T-cell (primary cell): ENCODE measurements at regions not wholly inside any gene's neighbourhood (a gene's known extent, or its start where the extent isn't known, plus 50 kb on each side); places are given as distances from the start of the nearest gene placed in this dataset.

Source experiments
- ATAC-seq, 4 experiments: fragments of 200-7000 bp in 3 of 4; fragments of 150-1000 bp in 1 of 4; cut with Tn5 transposase; replicated peaks in 1 of 4; 1 replicate in 3 of 4; 2 replicates in 1 of 4; pipeline ENCODE4 v1.10.0; 2021; ENCODE audit warnings: moderate library complexity in 3 of 4, mild to moderate bottlenecking in 2 of 4, moderate number of reproducible peaks in 1 of 4
- CTCF ChIA-PET, 2 donors: fragments of 300-600 bp; sonication (Branson Sonifier 250); formaldehyde crosslinking; loops; one replicate each; lab custom pipeline; 2022; ENCODE audit warnings: antibody characterized with exemption in 2 of 2; lab: Charles Lee
- POLR2A ChIA-PET, 2 donors: fragments of 300-600 bp; sonication (Branson Sonifier 250); formaldehyde crosslinking; loops; one replicate each; lab custom pipeline; 2022; ENCODE audit warnings: antibody characterized with exemption in 2 of 2; lab: Charles Lee
- DNase-seq, 35 experiments: peaks; one replicate each; pipeline versions ENCODE4 v3.0.0 to v3.0.0-alpha.2; 2013 to 2023
- H3K27ac ChIP-seq: one replicate; pipeline ENCODE4 v1.5.1; 2013; ENCODE audit warnings: low read length
- H3K27me3 ChIP-seq, 2 experiments: replicated peaks in 1 of 2; 1 replicate in 1 of 2; 2 replicates in 1 of 2; pipeline versions ENCODE4 v1.6.1 to v1.7.0; 2013; ENCODE audit warnings: low read length in 1 of 2, mixed read lengths in 1 of 2; ENCODE audit not compliant: control insufficient read depth in 2 of 2, insufficient read depth in 2 of 2; ENCODE audit errors: extremely low read depth in 1 of 2
- H3K36me3 ChIP-seq, 2 donors: 1 replicate in 1 of 2; 2 replicates in 1 of 2; pipeline versions ENCODE4 v1.6.1 to v1.7.0; 2013; ENCODE audit warnings: low read length in 1 of 2; ENCODE audit not compliant: control insufficient read depth in 2 of 2, insufficient read depth in 1 of 2; ENCODE audit errors: extremely low read depth in 1 of 2
- H3K4me1 ChIP-seq, 2 experiments: 1 replicate in 1 of 2; 2 replicates in 1 of 2; pipeline versions ENCODE4 v1.6.1 to v1.7.0; 2013; ENCODE audit warnings: low read length in 2 of 2, mixed read lengths in 1 of 2; ENCODE audit not compliant: insufficient read depth in 2 of 2, control insufficient read depth in 1 of 2; ENCODE audit errors: extremely low read depth in 1 of 2
- H3K4me3 ChIP-seq, 2 donors: 1 replicate in 1 of 2; 2 replicates in 1 of 2; pipeline versions ENCODE4 v1.5.1 to v1.7.0; 2013; ENCODE audit warnings: mild to moderate bottlenecking in 2 of 2, low read length in 1 of 2, moderate library complexity in 1 of 2; ENCODE audit not compliant: control insufficient read depth in 1 of 2; ENCODE audit errors: extremely low read depth in 1 of 2
- H3K9me3 ChIP-seq: 2 replicates; pipeline ENCODE4 v1.7.0; 2013
- H3K27ac Mint-ChIP-seq, 2 donors: one replicate each; pipeline ENCODE4 v1.8.0; 2020 to 2021; ENCODE audit warnings: mild to moderate bottlenecking in 2 of 2, mixed read lengths in 2 of 2
- H3K27me3 Mint-ChIP-seq, 2 donors: one replicate each; pipeline ENCODE4 v1.8.0; 2021 to 2022; ENCODE audit warnings: mixed read lengths in 2 of 2
- H3K36me3 Mint-ChIP-seq: one replicate; pipeline ENCODE4 v1.8.0; 2021; ENCODE audit warnings: mixed read lengths
- H3K4me1 Mint-ChIP-seq, 3 donors: one replicate each; pipeline ENCODE4 v1.8.0; 2020 to 2022; ENCODE audit warnings: mixed read lengths in 3 of 3, mild to moderate bottlenecking in 1 of 3
- H3K4me3 Mint-ChIP-seq, 3 donors: one replicate each; pipeline ENCODE4 v1.8.0; 2020 to 2022; ENCODE audit warnings: mild to moderate bottlenecking in 3 of 3, mixed read lengths in 3 of 3, moderate library complexity in 3 of 3
- H3K9me3 Mint-ChIP-seq, 3 donors: one replicate each; pipeline ENCODE4 v1.8.0; 2020 to 2022; ENCODE audit warnings: mixed read lengths in 3 of 3
- WGBS: methylation state at CpG from one replicate; pipeline ENCODE4 v1.1.5; 2013; ENCODE audit warnings: missing lambda C conversion rate; ENCODE audit not compliant: insufficient coverage; 5-methylcytosine and 5-hydroxymethylcytosine counted together

DNA sequence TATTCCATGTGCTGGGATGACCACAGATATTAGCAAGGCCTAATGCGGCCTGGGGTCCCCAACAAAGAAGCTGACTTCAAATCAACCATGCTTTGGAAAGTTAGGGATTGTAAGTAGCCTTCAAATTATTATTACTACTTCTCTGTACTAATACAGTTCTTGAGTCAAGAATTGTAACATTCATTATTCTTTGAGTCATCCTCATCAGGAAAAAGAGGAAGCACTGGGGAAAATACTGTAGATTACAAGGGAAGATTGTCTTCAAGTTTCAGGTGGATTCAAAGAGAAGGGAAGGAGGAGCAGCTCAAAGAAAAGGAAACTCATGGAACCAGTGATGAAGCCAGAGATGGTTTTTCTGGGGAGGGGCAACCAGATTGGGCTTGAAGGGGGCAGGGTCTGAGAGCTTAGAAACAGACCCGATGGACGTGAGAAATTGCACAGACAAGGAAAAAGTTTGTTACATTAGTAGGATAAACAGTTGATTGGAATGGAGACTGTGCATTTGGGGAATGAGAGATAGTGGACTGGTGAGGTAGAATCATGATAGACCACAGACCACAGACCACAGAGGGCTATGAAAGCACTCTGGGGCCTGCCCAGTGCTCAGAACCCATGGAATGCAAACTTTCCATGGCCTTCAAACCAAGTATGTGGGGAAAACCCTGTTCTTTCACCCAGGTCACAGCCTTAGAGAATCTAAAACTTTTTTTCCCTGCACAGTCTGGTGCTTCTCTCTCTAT lies 209.9 kb downstream of the ZNF365 start:
- Histone ChIP-seq H3K27ac (no peak overlapping the region), H3K4me3 (no peak overlapping the region), H3K9me3 (peaks cover 3% of the 10 kb centered on the region), H3K36me3 (no peaks in the 10 kb centered on the region), H3K27me3 (peaks cover 0 to 3% of the 10 kb centered on the region in 2 experiments), H3K4me1 (no peaks in the 10 kb centered on the region)
- Mint-ChIP-seq H3K27me3 (peaks cover 4% of the 10 kb centered on the region in 2 donors), H3K36me3 (no peaks in the 10 kb centered on the region), H3K4me3 (no peak overlapping the region), H3K27ac (no peak overlapping the region), H3K9me3 (no peaks in the 10 kb centered on the region), H3K4me1 (no peaks in the 10 kb centered on the region)
- ChIA-PET POLR2A (no interaction called here), CTCF (interaction anchor here in 1 of 2 donors (0.9 kb wide), 1 partner anchor 25 kb away, joined by 3 read pairs; no protein-coding TSS in a partner anchor)
- DNase-seq (no peak), ATAC-seq (no peak)
- 95% methylated on average over 2 of the region's 3 CpGs for WGBS

DNA sequence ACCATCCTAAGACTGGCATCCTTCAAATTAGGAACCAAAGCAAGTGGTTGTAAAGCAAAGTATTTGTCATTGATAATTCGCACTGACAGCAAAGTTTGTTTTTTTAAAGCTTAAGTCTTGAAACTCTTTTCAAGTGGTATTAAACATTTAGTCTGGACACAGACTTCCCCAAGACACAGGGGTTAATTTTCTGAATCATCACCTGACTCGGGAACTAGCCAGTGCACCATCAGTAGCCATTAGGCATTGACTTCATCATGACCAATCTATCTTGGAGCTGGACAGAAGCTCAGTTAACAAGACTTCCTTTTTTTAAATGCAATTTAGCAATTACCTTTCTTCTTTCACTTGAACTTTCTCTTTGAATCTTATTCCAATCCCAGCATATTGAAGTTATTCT lies 210.6 kb downstream of the ZNF365 start:
- DNase-seq = no peak
- Histone ChIP-seq H3K9me3 (peaks cover 3% of the 10 kb centered on the region), H3K4me3 (no peak overlapping the region), H3K36me3 (no peaks in the 10 kb centered on the region), H3K27ac (no peak overlapping the region), H3K4me1 (no peaks in the 10 kb centered on the region), H3K27me3 (peaks cover 0 to 3% of the 10 kb centered on the region in 2 experiments)
- POLR2A ChIA-PET = no interaction called here
- Mint-ChIP-seq H3K4me3 (no peak overlapping the region), H3K9me3 (no peaks in the 10 kb centered on the region), H3K27me3 (peaks cover 4 to 6% of the 10 kb centered on the region in 2 donors), H3K36me3 (no peaks in the 10 kb centered on the region), H3K27ac (no peak overlapping the region), H3K4me1 (no peaks in the 10 kb centered on the region)
- no peak for ATAC-seq
- 100% methylated on average over 1 of the region's 2 CpGs for WGBS
- CTCF ChIA-PET = interaction anchor here in 1 of 2 donors (0.6 to 1.5 kb wide), 2 partner anchors 9 to 573 kb away, joined by 3 to 6 read pairs; no protein-coding TSS in a partner anchor

DNA sequence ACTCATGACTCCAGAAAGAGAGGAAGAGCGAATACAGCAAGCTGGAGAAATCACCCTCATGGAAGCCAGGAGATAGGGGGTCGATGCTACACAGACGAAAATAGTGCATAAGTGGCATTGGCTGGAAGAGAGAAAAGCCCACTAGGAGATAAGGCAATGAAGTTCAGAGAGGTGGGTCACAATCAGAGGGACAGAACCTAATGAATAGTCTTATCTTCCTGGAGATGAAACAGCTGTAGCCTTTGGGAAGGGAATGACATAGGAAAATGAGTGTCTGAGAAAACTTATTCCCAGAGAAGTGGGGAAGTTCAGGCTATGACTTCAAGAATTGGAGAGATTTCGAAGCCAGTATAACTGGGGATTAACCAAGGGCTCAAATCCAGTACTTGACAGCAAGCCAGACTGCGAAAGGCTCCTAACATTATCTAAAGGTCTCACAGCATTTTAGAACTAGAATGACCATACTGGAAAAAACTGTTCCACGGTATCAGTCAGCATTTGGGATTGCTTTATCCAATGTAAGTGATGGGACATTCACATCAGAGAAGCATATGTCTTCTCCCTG lies 211.1 kb downstream of the ZNF365 start:
- DNase-seq = no peak

DNA sequence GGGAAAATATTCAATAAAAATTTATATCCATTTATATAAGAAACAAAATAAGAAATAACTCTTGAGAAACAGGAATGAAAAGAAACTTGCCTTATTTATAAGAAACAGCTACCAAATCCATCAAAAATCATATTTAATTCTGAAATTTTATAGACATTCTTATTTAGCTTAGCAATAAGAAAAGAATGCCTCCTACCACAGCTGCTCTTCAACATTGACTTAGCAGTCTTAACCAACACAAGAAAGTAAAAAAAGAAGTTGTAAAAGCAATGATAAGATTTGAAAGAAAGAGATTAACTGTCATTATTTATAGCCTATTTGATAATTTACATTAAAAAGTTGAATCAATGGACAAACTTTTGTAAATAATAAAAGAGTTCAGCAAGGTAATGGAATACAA lies 212.8 kb downstream of the ZNF365 start:
- DNase-seq (no peak), ATAC-seq (no peak)
- H3K27me3 ChIP-seq = no peaks in the 10 kb centered on the region
- Mint-ChIP-seq H3K4me3 (no peak overlapping the region), H3K4me1 (no peaks in the 10 kb centered on the region), H3K27me3 (peaks cover 4 to 12% of the 10 kb centered on the region in 2 donors), H3K9me3 (no peaks in the 10 kb centered on the region), H3K27ac (no peak overlapping the region), H3K36me3 (no peaks in the 10 kb centered on the region)
- POLR2A ChIA-PET = no interaction called here
- peaks cover 3% of the 10 kb centered on the region for H3K9me3 ChIP-seq
- H3K4me1 ChIP-seq = no peaks in the 10 kb centered on the region
- CTCF ChIA-PET = no interaction called here
- H3K4me3 ChIP-seq = no peak overlapping the region
- H3K27ac ChIP-seq = no peak overlapping the region
- H3K36me3 ChIP-seq = no peaks in the 10 kb centered on the region

More for the DNA sequence above, 211.1 kb downstream of the ZNF365 start:
- no peak overlapping the region for H3K27ac Mint-ChIP-seq
- ATAC-seq = no peak
- Histone ChIP-seq H3K27me3 (peaks cover 0 to 3% of the 10 kb centered on the region in 2 experiments), H3K36me3 (no peaks in the 10 kb centered on the region), H3K4me3 (no peak overlapping the region), H3K4me1 (no peaks in the 10 kb centered on the region), H3K9me3 (peaks cover 3% of the 10 kb centered on the region), H3K27ac (no peak overlapping the region)
- H3K4me3 Mint-ChIP-seq = no peak overlapping the region
- 82% methylated on average over 2 of the region's 6 CpGs for WGBS
- POLR2A ChIA-PET = no interaction called here
- H3K4me1 Mint-ChIP-seq = no peaks in the 10 kb centered on the region
- CTCF ChIA-PET = interaction anchor here in 1 of 2 donors (0.6 to 1.5 kb wide), 2 partner anchors 8 to 573 kb away, joined by 3 to 6 read pairs; no protein-coding TSS in a partner anchor
- no peaks in the 10 kb centered on the region for H3K9me3 Mint-ChIP-seq
- no peaks in the 10 kb centered on the region for H3K36me3 Mint-ChIP-seq
- peaks cover 4 to 8% of the 10 kb centered on the region in 2 donors for H3K27me3 Mint-ChIP-seq

DNA sequence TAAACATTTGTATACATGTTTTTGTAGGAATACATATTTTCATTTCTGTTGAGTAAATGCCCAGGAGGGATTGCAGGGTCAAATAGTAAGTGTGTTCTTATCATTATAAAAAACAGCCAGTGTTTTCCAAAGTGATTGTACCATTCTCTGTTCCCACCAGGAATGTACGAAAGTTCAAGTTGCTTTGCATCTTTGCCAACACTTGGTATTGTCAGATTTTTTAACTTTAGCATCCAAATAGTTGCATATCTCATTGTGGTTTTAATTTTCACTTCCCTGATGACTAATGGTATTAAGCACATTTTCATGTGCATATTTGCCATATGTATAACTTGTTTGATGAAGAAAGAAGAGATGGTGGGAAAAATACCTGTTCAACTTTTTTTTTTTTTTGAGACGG lies 213.9 kb downstream of the ZNF365 start:
- DNase-seq (no peak), ATAC-seq (no peak)
- no CpG with 5 or more reads among the region's 2 CpGs for WGBS
- CTCF ChIA-PET = no interaction called here
- Mint-ChIP-seq H3K36me3 (no peaks in the 10 kb centered on the region), H3K9me3 (no peaks in the 10 kb centered on the region), H3K4me3 (no peak overlapping the region), H3K4me1 (no peaks in the 10 kb centered on the region), H3K27me3 (peaks cover 4 to 12% of the 10 kb centered on the region in 2 donors), H3K27ac (no peak overlapping the region)
- POLR2A ChIA-PET = no interaction called here
- Histone ChIP-seq H3K27me3 (no peaks in the 10 kb centered on the region), H3K4me1 (no peaks in the 10 kb centered on the region), H3K36me3 (no peaks in the 10 kb centered on the region), H3K9me3 (peaks cover 3% of the 10 kb centered on the region), H3K27ac (no peak overlapping the region), H3K4me3 (no peak overlapping the region)

DNA sequence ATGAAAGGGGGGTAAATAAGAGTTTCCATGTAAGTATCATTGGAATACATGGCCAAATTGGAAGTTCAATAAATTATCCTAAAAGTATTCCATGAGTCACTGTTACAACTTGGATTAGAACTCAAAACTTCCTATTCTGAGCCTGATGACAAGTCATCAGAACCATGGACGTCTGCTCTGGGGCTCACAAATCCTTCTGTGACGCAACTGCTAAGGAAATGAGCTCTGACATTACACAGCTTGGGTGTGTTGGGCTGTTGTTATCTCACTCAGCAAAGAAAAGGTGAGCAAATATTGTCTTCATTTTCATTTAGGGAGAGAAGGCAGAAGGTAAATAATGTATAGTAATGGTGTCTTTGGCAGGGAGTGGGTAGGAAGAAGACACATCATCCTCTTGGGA lies 214.8 kb upstream of the ADO start:
- H3K27me3 Mint-ChIP-seq = peaks cover 4 to 11% of the 10 kb centered on the region in 2 donors
- no CpG with 5 or more reads among the region's 2 CpGs for WGBS
- ChIA-PET POLR2A (no interaction called here), CTCF (no interaction called here)
- no peak overlapping the region for H3K4me3 Mint-ChIP-seq
- H3K36me3 Mint-ChIP-seq = no peaks in the 10 kb centered on the region
- Histone ChIP-seq H3K27ac (no peak overlapping the region), H3K27me3 (no peaks in the 10 kb centered on the region), H3K36me3 (no peaks in the 10 kb centered on the region), H3K9me3 (peaks cover 3% of the 10 kb centered on the region), H3K4me1 (no peaks in the 10 kb centered on the region), H3K4me3 (no peak overlapping the region)
- H3K9me3 Mint-ChIP-seq = no peaks in the 10 kb centered on the region
- ATAC-seq (no peak), DNase-seq (no peak)
- H3K27ac Mint-ChIP-seq = no peak overlapping the region
- peaks cover 0 to 6% (median 2%) of the 10 kb centered on the region in 3 donors for H3K4me1 Mint-ChIP-seq
